HuH-7 (cell line): ENCODE measurements at regions not wholly inside any gene's neighbourhood (a gene's known extent, or its start where the extent isn't known, plus 50 kb on each side); places are given as distances from the start of the nearest gene placed in this dataset.
"Not testable (repeated sequence)": the region's sequence is repeated elsewhere in the genome, so short reads cannot be mapped to it uniquely, and the experiment has no call there.

ENCODE experiments used
- DNase-seq: peaks from one replicate; pipeline ENCODE4 v3.0.0; 2011; ENCODE audit warnings: low spot score

- DNase-seq, result no peak
Observed at GRCh38 chr4:125591290-125591689, 276.5 kb downstream of the FAT4 start.

GRCh38 chr4:125594056-125594602 is 279.4 kb downstream of the FAT4 start:
- no peak for DNase-seq

GRCh38 chr4:125605926-125606325 is 291.2 kb downstream of the FAT4 start:
- not testable (repeated sequence) for DNase-seq

GRCh38 chr4:125620066-125620860 is 305.5 kb downstream of the FAT4 start:
- DNase-seq, result no peak

- no peak for DNase-seq
Observed at GRCh38 chr4:125624951-125625350, 310.2 kb downstream of the FAT4 start.

GRCh38 chr4:125626946-125627345 is 312.2 kb downstream of the FAT4 start:
- no peak for DNase-seq

GRCh38 chr4:125639182-125639621 is 324.4 kb downstream of the FAT4 start:
- no peak for DNase-seq

GRCh38 chr4:125641611-125642010 is 326.9 kb downstream of the FAT4 start:
- DNase-seq, result no peak

- DNase-seq, result no peak
Observed at GRCh38 chr4:125642645-125643044, 327.9 kb downstream of the FAT4 start.

- no peak for DNase-seq
Observed at GRCh38 chr4:125649452-125649851, 334.7 kb downstream of the FAT4 start.

GRCh38 chr4:125650557-125650956 is 335.8 kb downstream of the FAT4 start:
- DNase-seq, result no peak

GRCh38 chr4:125651707-125652357 is 337.1 kb downstream of the FAT4 start:
- not testable (repeated sequence) for DNase-seq

- no peak for DNase-seq
Observed at GRCh38 chr4:125658773-125659172, 344.0 kb downstream of the FAT4 start.

GRCh38 chr4:125663896-125664767 is 349.4 kb downstream of the FAT4 start:
- DNase-seq, result no peak

- DNase-seq, result no peak
Observed at GRCh38 chr4:125666635-125667034, 351.9 kb downstream of the FAT4 start.

- no peak for DNase-seq
Observed at GRCh38 chr4:125676156-125676555, 361.4 kb downstream of the FAT4 start.

- DNase-seq, result no peak
Observed at GRCh38 chr4:125676583-125676982, 361.8 kb downstream of the FAT4 start.

- DNase-seq, result peak; percentile 12
Observed at GRCh38 chr4:125677665-125678307, 363.0 kb downstream of the FAT4 start.

- no peak for DNase-seq
Observed at GRCh38 chr4:125679989-125680388, 365.2 kb downstream of the FAT4 start.

GRCh38 chr4:125681240-125681639 is 366.5 kb downstream of the FAT4 start:
- DNase-seq, result no peak

GRCh38 chr4:125682730-125683129 is 368.0 kb downstream of the FAT4 start:
- DNase-seq, result no peak

GRCh38 chr4:125688841-125689240 is 374.1 kb downstream of the FAT4 start:
- DNase-seq, result no peak
